ENCODE measurements at regions not wholly inside any gene's neighbourhood (a gene's known extent, or its start where the extent isn't known, plus 50 kb on each side); places are given as distances from the start of the nearest gene placed in this dataset.

DNA sequence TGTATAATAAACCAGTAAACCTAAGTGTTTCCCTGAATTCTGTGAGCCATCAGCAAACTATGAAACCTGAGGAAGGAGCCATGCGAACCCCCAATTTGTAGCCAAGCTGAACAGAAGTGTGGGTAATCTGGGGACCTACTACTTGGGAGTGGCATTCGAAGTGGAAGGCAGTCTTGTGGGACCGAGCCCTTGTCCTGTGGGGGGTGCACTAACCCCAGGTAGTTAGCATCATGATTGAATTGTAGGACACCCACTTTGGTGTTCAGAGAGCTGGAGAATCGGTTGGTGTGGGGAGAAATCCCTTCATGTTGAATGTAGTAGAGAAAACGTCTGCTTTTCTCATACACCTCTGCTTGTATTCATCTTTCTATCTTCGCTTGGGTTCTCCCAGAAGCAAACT, 79.7 kb upstream of the CPHXL start:
- no peak for DNase-seq (ENCODE audit: low spot score in 2 of 2)
- H3K9me3 ChIP-seq = no peaks in the 10 kb centered on the region
- no peaks in the 10 kb centered on the region for H3K36me3 ChIP-seq
- H3K4me3 ChIP-seq = no peak overlapping the region
- TF ChIP-seq, protein P1, sequence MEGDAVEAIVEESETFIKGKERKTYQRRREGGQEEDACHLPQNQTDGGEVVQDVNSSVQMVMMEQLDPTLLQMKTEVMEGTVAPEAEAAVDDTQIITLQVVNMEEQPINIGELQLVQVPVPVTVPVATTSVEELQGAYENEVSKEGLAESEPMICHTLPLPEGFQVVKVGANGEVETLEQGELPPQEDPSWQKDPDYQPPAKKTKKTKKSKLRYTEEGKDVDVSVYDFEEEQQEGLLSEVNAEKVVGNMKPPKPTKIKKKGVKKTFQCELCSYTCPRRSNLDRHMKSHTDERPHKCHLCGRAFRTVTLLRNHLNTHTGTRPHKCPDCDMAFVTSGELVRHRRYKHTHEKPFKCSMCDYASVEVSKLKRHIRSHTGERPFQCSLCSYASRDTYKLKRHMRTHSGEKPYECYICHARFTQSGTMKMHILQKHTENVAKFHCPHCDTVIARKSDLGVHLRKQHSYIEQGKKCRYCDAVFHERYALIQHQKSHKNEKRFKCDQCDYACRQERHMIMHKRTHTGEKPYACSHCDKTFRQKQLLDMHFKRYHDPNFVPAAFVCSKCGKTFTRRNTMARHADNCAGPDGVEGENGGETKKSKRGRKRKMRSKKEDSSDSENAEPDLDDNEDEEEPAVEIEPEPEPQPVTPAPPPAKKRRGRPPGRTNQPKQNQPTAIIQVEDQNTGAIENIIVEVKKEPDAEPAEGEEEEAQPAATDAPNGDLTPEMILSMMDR (IDR thresholded peaks at IDR 0.05) = no peak
- intact Hi-C loops (cut with DNase I) = no loop called here
- no peaks in the 10 kb centered on the region for H3K4me1 ChIP-seq
- no peak overlapping the region for H3K27ac ChIP-seq
- no peaks in the 10 kb centered on the region for H3K27me3 ChIP-seq

DNA sequence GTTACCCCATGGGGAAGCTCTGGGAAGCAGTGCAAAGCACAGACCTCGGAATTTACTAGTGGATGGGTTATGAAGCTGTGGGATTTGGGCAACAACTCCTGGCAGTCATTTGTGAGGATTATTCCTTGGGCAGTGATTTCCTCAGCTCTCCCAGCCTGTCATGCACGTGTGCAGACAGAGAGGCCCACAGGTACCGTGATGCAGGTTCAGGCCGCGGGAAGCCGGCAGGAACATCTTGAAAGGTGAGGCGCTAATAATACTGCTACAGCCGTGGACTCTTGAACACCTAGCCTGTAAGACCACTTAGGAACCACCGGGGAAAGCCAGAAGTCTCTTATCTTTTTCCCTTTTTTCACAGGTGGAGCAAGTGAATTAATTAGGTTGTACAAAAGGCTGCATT, 80.2 kb upstream of the CPHXL start:
- no peaks in the 10 kb centered on the region for H3K27me3 ChIP-seq
- H3K4me1 ChIP-seq = no peaks in the 10 kb centered on the region
- no peaks in the 10 kb centered on the region for H3K9me3 ChIP-seq
- intact Hi-C loops (cut with DNase I) = no loop called here
- H3K4me3 ChIP-seq = no peak overlapping the region
- TF ChIP-seq, protein P1 (IDR thresholded peaks at IDR 0.05) = no peak
- no peak for DNase-seq (ENCODE audit: low spot score in 2 of 2)
- H3K36me3 ChIP-seq = no peaks in the 10 kb centered on the region
- H3K27ac ChIP-seq = no peak overlapping the region

DNA sequence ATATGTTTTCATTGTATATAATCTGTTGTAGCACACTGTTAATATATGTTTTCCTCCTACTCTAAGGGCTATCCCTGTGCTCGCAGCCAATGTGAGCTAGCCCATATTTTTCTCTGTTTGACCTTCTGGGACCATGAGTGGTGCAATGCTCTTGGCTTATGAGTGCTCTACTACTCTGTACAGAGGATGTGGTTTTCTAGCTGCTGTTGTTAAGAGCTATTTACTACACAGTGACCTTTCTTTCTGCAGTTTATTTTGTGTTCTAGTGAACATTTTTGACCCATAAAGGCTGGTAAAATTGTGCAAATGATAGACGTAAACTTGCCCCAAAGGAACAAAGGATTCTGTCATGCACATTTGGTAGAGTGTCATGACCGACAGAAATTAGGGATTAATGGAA, 84.1 kb upstream of the CPHXL start:
- intact Hi-C loops (cut with DNase I) = no loop called here
- H3K4me3 ChIP-seq = no peak overlapping the region

DNA sequence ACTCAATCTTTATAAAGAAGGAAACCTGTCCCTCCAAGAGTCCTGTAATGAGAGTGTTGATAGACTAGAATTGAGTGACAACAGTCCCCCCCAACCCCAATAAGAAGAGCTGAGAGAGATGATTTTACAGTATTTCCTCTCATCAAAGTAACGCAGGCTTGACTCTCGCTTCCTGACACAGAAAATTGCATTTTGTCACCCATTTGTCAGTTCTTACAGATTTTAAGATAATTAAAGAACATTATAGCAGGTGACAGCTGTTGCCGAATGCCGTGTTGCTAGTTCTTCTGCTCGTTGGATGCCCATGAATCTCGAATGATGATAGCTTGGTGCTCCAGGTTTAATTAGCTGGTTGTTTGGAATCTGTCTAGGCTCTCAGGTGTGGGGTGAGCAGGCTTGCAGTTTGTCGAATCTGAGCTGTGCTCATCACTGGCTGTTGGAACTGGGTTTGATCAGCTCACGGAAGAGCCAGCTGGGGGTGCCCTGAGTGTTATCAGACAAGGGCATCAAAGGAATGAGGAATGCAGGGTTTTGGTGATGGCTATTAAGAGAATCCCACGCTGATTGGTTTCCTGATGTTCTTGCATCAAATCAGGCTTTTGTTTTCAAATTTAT, 84.8 kb upstream of the CPHXL start:
- Histone ChIP-seq H3K9me3 (no peaks in the 10 kb centered on the region), H3K4me3 (no peak overlapping the region), H3K36me3 (no peaks in the 10 kb centered on the region), H3K27ac (no peak overlapping the region), H3K27me3 (no peaks in the 10 kb centered on the region), H3K4me1 (no peaks in the 10 kb centered on the region)
- no peak for DNase-seq (ENCODE audit: low spot score in 2 of 2)
- intact Hi-C loops (cut with DNase I) = no loop called here
- TF ChIP-seq, protein P1 (IDR thresholded peaks at IDR 0.05) = no peak

More for the DNA sequence above, 84.1 kb upstream of the CPHXL start:
- TF ChIP-seq, protein P1 (IDR thresholded peaks at IDR 0.05) = no peak
- Histone ChIP-seq H3K27me3 (no peaks in the 10 kb centered on the region), H3K4me1 (no peaks in the 10 kb centered on the region), H3K36me3 (no peaks in the 10 kb centered on the region), H3K9me3 (no peaks in the 10 kb centered on the region), H3K27ac (no peak overlapping the region)
- no peak for DNase-seq (ENCODE audit: low spot score in 2 of 2)

DNA sequence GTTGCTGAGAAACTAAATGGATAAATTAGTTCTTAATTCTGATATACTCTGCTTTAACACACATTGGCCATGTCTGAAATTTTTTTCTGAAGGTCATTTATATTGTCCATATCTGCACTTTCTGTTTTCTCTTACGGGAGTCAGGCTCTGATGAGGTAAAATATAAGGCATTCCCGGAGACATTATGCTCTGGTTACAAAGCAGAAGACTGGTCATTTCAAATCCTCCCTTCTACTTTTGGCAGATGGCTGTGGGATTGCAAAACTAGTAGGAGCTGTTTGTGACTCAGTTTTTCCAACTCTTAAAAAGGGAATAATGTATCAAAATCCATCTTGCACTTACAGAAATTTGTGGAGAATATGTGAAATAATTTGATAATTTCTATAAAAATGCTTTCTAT, 92.2 kb upstream of the CPHXL start:
- TF ChIP-seq, protein P1 (IDR thresholded peaks at IDR 0.05) = no peak
- Histone ChIP-seq H3K36me3 (no peaks in the 10 kb centered on the region), H3K4me1 (no peaks in the 10 kb centered on the region), H3K9me3 (no peaks in the 10 kb centered on the region), H3K27ac (no peak overlapping the region), H3K4me3 (no peak overlapping the region), H3K27me3 (no peaks in the 10 kb centered on the region)
- intact Hi-C loops (cut with DNase I) = no loop called here
- DNase-seq (ENCODE audit: low spot score in 2 of 2) = no peak

DNA sequence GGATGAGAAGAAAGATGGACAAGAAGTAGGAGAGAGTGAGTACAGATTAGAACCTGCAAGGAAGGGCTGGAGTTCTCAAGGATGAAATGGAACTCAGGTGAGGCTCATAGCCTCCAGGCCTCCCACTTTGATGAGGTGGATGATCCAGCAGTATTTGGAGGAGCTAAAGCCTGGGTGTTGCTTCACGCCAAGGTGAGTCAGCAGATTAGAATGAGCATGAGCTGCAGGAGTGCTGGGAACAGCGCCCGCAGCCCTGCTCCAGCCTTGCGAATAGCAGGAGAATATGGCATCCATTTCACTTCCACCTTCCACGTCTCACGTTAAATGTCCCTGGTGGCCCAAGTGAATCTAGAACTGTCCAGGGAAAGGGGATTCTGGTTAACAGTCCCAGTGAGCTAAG, 94.4 kb upstream of the CPHXL start:
- no peaks in the 10 kb centered on the region for H3K27me3 ChIP-seq
- H3K27ac ChIP-seq = no peak overlapping the region
- no peaks in the 10 kb centered on the region for H3K4me1 ChIP-seq
- TF ChIP-seq, protein P1 (IDR thresholded peaks at IDR 0.05) = no peak
- no peak overlapping the region for H3K4me3 ChIP-seq
- DNase-seq (ENCODE audit: low spot score in 2 of 2) = no peak
- intact Hi-C loops (cut with DNase I) = no loop called here
- no peaks in the 10 kb centered on the region for H3K36me3 ChIP-seq
- H3K9me3 ChIP-seq = no peaks in the 10 kb centered on the region

All from ascending aorta (tissue), 2 donors.